ENCODE measurements at regions not wholly inside any gene's neighbourhood (a gene's known extent, or its start where the extent isn't known, plus 50 kb on each side); places are given as distances from the start of the nearest gene placed in this dataset.

GRCh38 chr5:138694146-138694545 lies 59.1 kb upstream of the CTNNA1 start:
- TF ChIP-seq PREB (CRISPR knock-in tag; IDR thresholded peaks at IDR 0.05; ENCODE audit: borderline replicate concordance) (no peak), ZNF121 (CRISPR knock-in tag; IDR thresholded peaks at IDR 0.05) (no peak), ATF6 (CRISPR knock-in tag; IDR thresholded peaks at IDR 0.05) (no peak)
